Right hindlimb (tissue), 1 donor: ENCODE measurements at regions not wholly inside any gene's neighbourhood (a gene's known extent, or its start where the extent isn't known, plus 50 kb on each side); places are given as distances from the start of the nearest gene placed in this dataset.
"Not testable (repeated sequence)": the region's sequence is repeated elsewhere in the genome, so short reads cannot be mapped to it uniquely, and the experiment has no call there.

Source experiments
- DNase-seq: peaks from one replicate; pipeline ENCODE4 v3.0.0-alpha.2; 2018

GRCh38 chr12:131642771-131643170 lies 68.1 kb upstream of the SFSWAP start:
- no peak for DNase-seq

GRCh38 chr12:131643631-131644452 lies 67.0 kb upstream of the SFSWAP start:
- DNase-seq, result peak; percentile 39

GRCh38 chr12:131644481-131644880 lies 66.4 kb upstream of the SFSWAP start:
- no peak for DNase-seq

- DNase-seq, result peak; percentile 70
Observed at GRCh38 chr12:131644917-131645316, 66.0 kb upstream of the SFSWAP start.

- not testable (repeated sequence) for DNase-seq
Observed at GRCh38 chr12:131645557-131645956, 65.3 kb upstream of the SFSWAP start.

GRCh38 chr12:131646444-131646843 lies 64.4 kb upstream of the SFSWAP start:
- not testable (repeated sequence) for DNase-seq

- no peak for DNase-seq
Observed at GRCh38 chr12:131647667-131648066, 63.2 kb upstream of the SFSWAP start.

- not testable (repeated sequence) for DNase-seq
Observed at GRCh38 chr12:131655469-131656174, 55.3 kb upstream of the SFSWAP start.

GRCh38 chr12:131656796-131657195 lies 54.1 kb upstream of the SFSWAP start:
- DNase-seq, result not testable (repeated sequence)

GRCh38 chr12:131658605-131659004 lies 52.3 kb upstream of the SFSWAP start:
- not testable (repeated sequence) for DNase-seq

- not testable (repeated sequence) for DNase-seq
Observed at GRCh38 chr12:131659484-131659883, 51.4 kb upstream of the SFSWAP start.

GRCh38 chr12:131659976-131660375 lies 50.9 kb upstream of the SFSWAP start:
- DNase-seq, result not testable (repeated sequence)

- DNase-seq, result not testable (repeated sequence)
Observed at GRCh38 chr12:131660401-131660800, 50.5 kb upstream of the SFSWAP start.
